GM12865 (cell line): ENCODE measurements at regions not wholly inside any gene's neighbourhood (a gene's known extent, or its start where the extent isn't known, plus 50 kb on each side); places are given as distances from the start of the nearest gene placed in this dataset.

Experiments
- DNase-seq: peaks from one replicate; pipeline ENCODE4 v3.0.0; 2010; ENCODE audit warnings: low read depth
- H3K4me3 ChIP-seq: 2 replicates; pipeline ENCODE4 v1.5.1; 2011; ENCODE audit warnings: mild to moderate bottlenecking, low read depth, low read length, control low read depth
- CTCF ChIP-seq: IDR thresholded peaks from 2 replicates; pipeline ENCODE4 v1.5.1; 2011; ENCODE audit warnings: low read length, control low read depth, low read depth, inconsistent platforms; ENCODE audit not compliant: insufficient read depth; ENCODE audit errors: missing control alignments

- no peak for DNase-seq
- no peak for TF ChIP-seq CTCF
- no peak overlapping the region for H3K4me3 ChIP-seq
Measured at GRCh38 chr5:144060598-144060997, 109.9 kb downstream of the YIPF5 start.

GRCh38 chr5:144065786-144066185 is 104.7 kb downstream of the YIPF5 start:
- no peak overlapping the region for H3K4me3 ChIP-seq
- TF ChIP-seq CTCF: no peak
- DNase-seq: no peak

- no peak for TF ChIP-seq CTCF
- H3K4me3 ChIP-seq: no peak overlapping the region
- no peak for DNase-seq
Measured at GRCh38 chr5:144072518-144072927, 97.9 kb downstream of the YIPF5 start.

GRCh38 chr5:144076521-144077083 is 93.9 kb downstream of the YIPF5 start:
- no peak overlapping the region for H3K4me3 ChIP-seq
- DNase-seq: no peak
- TF ChIP-seq CTCF: no peak

- no peak overlapping the region for H3K4me3 ChIP-seq
- DNase-seq: no peak
- TF ChIP-seq CTCF: no peak
Measured at GRCh38 chr5:144083185-144083584, 87.3 kb downstream of the YIPF5 start.

GRCh38 chr5:144084971-144085370 is 85.5 kb downstream of the YIPF5 start:
- no peak for DNase-seq
- TF ChIP-seq CTCF: no peak

GRCh38 chr5:144085381-144085780 is 85.1 kb downstream of the YIPF5 start:
- no peak for DNase-seq
- H3K4me3 ChIP-seq: no peak overlapping the region

More at GRCh38 chr5:144084971-144085370, 85.5 kb downstream of the YIPF5 start:
- no peak overlapping the region for H3K4me3 ChIP-seq

More at GRCh38 chr5:144085381-144085780, 85.1 kb downstream of the YIPF5 start:
- no peak for TF ChIP-seq CTCF
